ENCODE measurements at regions not wholly inside any gene's neighbourhood (a gene's known extent, or its start where the extent isn't known, plus 50 kb on each side); places are given as distances from the start of the nearest gene placed in this dataset.

GRCh38 chr1:29845910-29846309 lies 609.6 kb downstream of the PTPRU start:
- WGBS (ENCODE audit: insufficient coverage) = 68% methylated on average over 11 of the region's 12 CpGs
- peaks cover 13% of the 10 kb centered on the region for H3K27me3 ChIP-seq (ENCODE audit: control insufficient read depth, insufficient read depth, low read length)
- DNase-seq = no peak

GRCh38 chr1:29842130-29842529 lies 605.8 kb downstream of the PTPRU start:
- no peak for DNase-seq
- H3K4me3 ChIP-seq (ENCODE audit: low read length) = no peak overlapping the region
- H3K36me3 ChIP-seq (ENCODE audit: control insufficient read depth, insufficient read depth, low read length) = no peaks in the 10 kb centered on the region
- 78% methylated on average over 1 of the region's 1 CpG for WGBS (ENCODE audit: insufficient coverage)
- H3K27me3 ChIP-seq (ENCODE audit: control insufficient read depth, insufficient read depth, low read length) = peaks cover 6% of the 10 kb centered on the region
- no peaks in the 10 kb centered on the region for H3K4me1 ChIP-seq (ENCODE audit: control insufficient read depth, insufficient read depth, low read length)
- H3K27ac ChIP-seq (ENCODE audit: low read length) = no peak overlapping the region
- H3K9me3 ChIP-seq (replicated peaks; ENCODE audit: control insufficient read depth, low read depth, low read length) = peaks cover 5% of the 10 kb centered on the region

More at GRCh38 chr1:29845910-29846309, 609.6 kb downstream of the PTPRU start:
- Histone ChIP-seq H3K9me3 (replicated peaks; ENCODE audit: control insufficient read depth, low read depth, low read length) (peaks cover 5% of the 10 kb centered on the region), H3K27ac (ENCODE audit: low read length) (no peak overlapping the region), H3K4me3 (ENCODE audit: low read length) (no peak overlapping the region), H3K4me1 (ENCODE audit: control insufficient read depth, insufficient read depth, low read length) (no peaks in the 10 kb centered on the region), H3K36me3 (ENCODE audit: control insufficient read depth, insufficient read depth, low read length) (no peaks in the 10 kb centered on the region)

GRCh38 chr1:29839726-29840125 lies 603.4 kb downstream of the PTPRU start:
- H3K4me3 ChIP-seq (ENCODE audit: low read length) = no peak overlapping the region
- no peaks in the 10 kb centered on the region for H3K4me1 ChIP-seq (ENCODE audit: control insufficient read depth, insufficient read depth, low read length)
- DNase-seq = no peak
- H3K27me3 ChIP-seq (ENCODE audit: control insufficient read depth, insufficient read depth, low read length) = peaks cover 2% of the 10 kb centered on the region
- H3K9me3 ChIP-seq (replicated peaks; ENCODE audit: control insufficient read depth, low read depth, low read length) = peaks cover 5% of the 10 kb centered on the region
- WGBS (ENCODE audit: insufficient coverage) = 55% methylated on average over 1 of the region's 4 CpGs
- H3K36me3 ChIP-seq (ENCODE audit: control insufficient read depth, insufficient read depth, low read length) = no peaks in the 10 kb centered on the region
- no peak overlapping the region for H3K27ac ChIP-seq (ENCODE audit: low read length)

GRCh38 chr1:29838738-29839320 lies 602.5 kb downstream of the PTPRU start:
- Histone ChIP-seq H3K4me3 (ENCODE audit: low read length) (no peak overlapping the region), H3K36me3 (ENCODE audit: control insufficient read depth, insufficient read depth, low read length) (no peaks in the 10 kb centered on the region), H3K27ac (ENCODE audit: low read length) (no peak overlapping the region), H3K4me1 (ENCODE audit: control insufficient read depth, insufficient read depth, low read length) (no peaks in the 10 kb centered on the region), H3K27me3 (ENCODE audit: control insufficient read depth, insufficient read depth, low read length) (peaks cover 2% of the 10 kb centered on the region), H3K9me3 (replicated peaks; ENCODE audit: control insufficient read depth, low read depth, low read length) (peaks cover 5% of the 10 kb centered on the region)
- WGBS (ENCODE audit: insufficient coverage) = 94% methylated on average over 1 of the region's 3 CpGs
- no peak for DNase-seq

- H3K27ac ChIP-seq (ENCODE audit: low read length) = no peak overlapping the region
- 64% methylated on average over 9 of the region's 12 CpGs for WGBS (ENCODE audit: insufficient coverage)
- H3K36me3 ChIP-seq (ENCODE audit: control insufficient read depth, insufficient read depth, low read length) = no peaks in the 10 kb centered on the region
- DNase-seq = no peak
- no peaks in the 10 kb centered on the region for H3K4me1 ChIP-seq (ENCODE audit: control insufficient read depth, insufficient read depth, low read length)
- H3K4me3 ChIP-seq (ENCODE audit: low read length) = no peak overlapping the region
- peaks cover 2% of the 10 kb centered on the region for H3K27me3 ChIP-seq (ENCODE audit: control insufficient read depth, insufficient read depth, low read length)
- peaks cover 3% of the 10 kb centered on the region for H3K9me3 ChIP-seq (replicated peaks; ENCODE audit: control insufficient read depth, low read depth, low read length)
Measured at GRCh38 chr1:29836651-29837646, 600.6 kb downstream of the PTPRU start.

- no peaks in the 10 kb centered on the region for H3K36me3 ChIP-seq (ENCODE audit: control insufficient read depth, insufficient read depth, low read length)
- DNase-seq = no peak
- no peaks in the 10 kb centered on the region for H3K4me1 ChIP-seq (ENCODE audit: control insufficient read depth, insufficient read depth, low read length)
- peaks cover under 1% of the 10 kb centered on the region for H3K27me3 ChIP-seq (ENCODE audit: control insufficient read depth, insufficient read depth, low read length)
- H3K9me3 ChIP-seq (replicated peaks; ENCODE audit: control insufficient read depth, low read depth, low read length) = no peaks in the 10 kb centered on the region
- H3K27ac ChIP-seq (ENCODE audit: low read length) = no peak overlapping the region
- no peak overlapping the region for H3K4me3 ChIP-seq (ENCODE audit: low read length)
- WGBS (ENCODE audit: insufficient coverage) = 35% methylated on average over 6 of the region's 8 CpGs
Measured at GRCh38 chr1:29835874-29836273, 599.6 kb downstream of the PTPRU start.

- Histone ChIP-seq H3K27ac (ENCODE audit: low read length) (no peak overlapping the region), H3K9me3 (replicated peaks; ENCODE audit: control insufficient read depth, low read depth, low read length) (no peaks in the 10 kb centered on the region), H3K4me3 (ENCODE audit: low read length) (no peak overlapping the region), H3K27me3 (ENCODE audit: control insufficient read depth, insufficient read depth, low read length) (no peaks in the 10 kb centered on the region), H3K4me1 (ENCODE audit: control insufficient read depth, insufficient read depth, low read length) (no peaks in the 10 kb centered on the region), H3K36me3 (ENCODE audit: control insufficient read depth, insufficient read depth, low read length) (no peaks in the 10 kb centered on the region)
- DNase-seq = no peak
- 60% methylated on average over 1 of the region's 4 CpGs for WGBS (ENCODE audit: insufficient coverage)
Measured at GRCh38 chr1:29835406-29835805, 599.1 kb downstream of the PTPRU start.

GRCh38 chr1:29833581-29833980 lies 597.3 kb downstream of the PTPRU start:
- Histone ChIP-seq H3K36me3 (ENCODE audit: control insufficient read depth, insufficient read depth, low read length) (no peaks in the 10 kb centered on the region), H3K4me1 (ENCODE audit: control insufficient read depth, insufficient read depth, low read length) (no peaks in the 10 kb centered on the region), H3K9me3 (replicated peaks; ENCODE audit: control insufficient read depth, low read depth, low read length) (no peaks in the 10 kb centered on the region), H3K4me3 (ENCODE audit: low read length) (no peak overlapping the region), H3K27me3 (ENCODE audit: control insufficient read depth, insufficient read depth, low read length) (no peaks in the 10 kb centered on the region), H3K27ac (ENCODE audit: low read length) (no peak overlapping the region)
- WGBS (ENCODE audit: insufficient coverage) = 67% methylated on average over 4 of the region's 6 CpGs
- no peak for DNase-seq

GRCh38 chr1:29832936-29833335 lies 596.6 kb downstream of the PTPRU start:
- Histone ChIP-seq H3K27me3 (ENCODE audit: control insufficient read depth, insufficient read depth, low read length) (no peaks in the 10 kb centered on the region), H3K4me1 (ENCODE audit: control insufficient read depth, insufficient read depth, low read length) (no peaks in the 10 kb centered on the region), H3K4me3 (ENCODE audit: low read length) (no peak overlapping the region), H3K27ac (ENCODE audit: low read length) (no peak overlapping the region), H3K36me3 (ENCODE audit: control insufficient read depth, insufficient read depth, low read length) (no peaks in the 10 kb centered on the region), H3K9me3 (replicated peaks; ENCODE audit: control insufficient read depth, low read depth, low read length) (no peaks in the 10 kb centered on the region)
- WGBS (ENCODE audit: insufficient coverage) = 91% methylated on average over 2 of the region's 5 CpGs
- DNase-seq = no peak

- DNase-seq = no peak
- WGBS (ENCODE audit: insufficient coverage) = 83% methylated on average over 4 of the region's 8 CpGs
- H3K9me3 ChIP-seq (replicated peaks; ENCODE audit: control insufficient read depth, low read depth, low read length) = no peaks in the 10 kb centered on the region
- peaks cover under 1% of the 10 kb centered on the region for H3K27me3 ChIP-seq (ENCODE audit: control insufficient read depth, insufficient read depth, low read length)
- H3K4me3 ChIP-seq (ENCODE audit: low read length) = no peak overlapping the region
- no peak overlapping the region for H3K27ac ChIP-seq (ENCODE audit: low read length)
- H3K36me3 ChIP-seq (ENCODE audit: control insufficient read depth, insufficient read depth, low read length) = no peaks in the 10 kb centered on the region
- H3K4me1 ChIP-seq (ENCODE audit: control insufficient read depth, insufficient read depth, low read length) = no peaks in the 10 kb centered on the region
Measured at GRCh38 chr1:29832471-29832870, 596.1 kb downstream of the PTPRU start.
